DMS153 treated with DMSO at 0.1 percent for 48 hours (cell line): ENCODE measurements at regions not wholly inside any gene's neighbourhood (a gene's known extent, or its start where the extent isn't known, plus 50 kb on each side); places are given as distances from the start of the nearest gene placed in this dataset.
"Not testable (repeated sequence)": the region's sequence is repeated elsewhere in the genome, so short reads cannot be mapped to it uniquely, and the experiment has no call there.

Experiments
- DNase-seq: peaks from one replicate; lab custom pipeline; 2025; ENCODE audit not compliant: unreplicated experiment; lab: John Stamatoyannopoulos, UW

DNA sequence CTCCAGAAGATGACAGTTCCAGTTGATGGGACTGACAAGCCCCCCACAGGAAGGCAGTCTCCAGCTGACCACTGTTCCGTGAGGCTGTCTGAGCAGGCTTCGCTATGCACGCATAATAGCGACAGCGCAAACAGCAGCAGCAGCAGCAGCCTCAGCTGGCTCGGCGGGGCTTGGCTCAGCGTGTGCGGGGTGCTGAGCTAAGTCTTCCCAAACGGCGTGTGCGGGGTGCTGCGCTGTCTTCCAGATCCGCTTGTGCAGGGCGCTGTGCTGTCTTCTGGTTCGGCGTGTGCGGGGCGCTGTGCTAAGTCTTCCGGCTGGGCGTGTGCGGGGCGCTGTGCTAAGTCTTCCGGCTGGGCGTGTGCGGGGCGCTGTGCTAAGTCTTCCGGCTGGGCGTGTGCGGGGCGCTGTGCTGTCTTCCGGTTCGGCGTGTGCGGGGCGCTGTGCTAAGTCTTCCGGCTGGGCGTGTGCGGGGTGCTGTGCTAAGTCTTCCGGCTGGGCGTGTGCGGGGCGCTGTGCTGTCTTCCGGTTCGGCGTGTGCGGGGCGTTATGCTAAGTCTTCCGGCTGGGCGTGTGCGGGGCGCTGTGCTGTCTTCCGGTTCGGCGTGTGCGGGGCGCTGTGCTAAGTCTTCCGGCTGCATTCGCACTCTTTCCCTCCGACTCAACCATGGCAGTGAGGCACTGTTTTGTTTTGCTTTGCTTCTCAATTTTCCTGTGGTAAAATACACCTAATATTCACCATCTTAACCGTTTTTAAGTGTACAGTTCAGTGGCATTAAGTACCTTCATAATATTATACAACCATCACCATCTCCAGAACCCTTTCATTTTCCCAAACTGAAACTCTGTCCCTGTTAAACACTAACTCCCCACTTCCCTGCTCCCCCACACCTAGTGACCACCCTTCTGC lies 156.1 kb downstream of the BMP7 start:
- not testable (repeated sequence) for DNase-seq

DNA sequence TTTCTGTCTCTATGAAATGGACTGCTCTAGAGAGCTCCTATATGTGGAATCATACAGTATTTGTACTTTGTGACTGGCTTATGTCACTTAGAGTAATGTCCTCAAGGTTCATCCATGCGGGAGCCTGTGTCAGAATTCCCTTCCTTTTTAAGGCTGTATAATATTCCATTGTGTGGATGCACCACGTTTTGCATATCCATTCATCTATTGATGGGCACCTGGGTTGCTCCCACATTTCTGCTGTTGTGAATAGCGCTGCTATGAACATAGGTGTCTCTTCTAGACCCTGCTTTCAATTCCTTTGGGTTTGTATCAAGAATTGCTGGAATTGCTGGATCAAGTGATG lies 155.4 kb downstream of the BMP7 start:
- DNase-seq = no peak

DNA sequence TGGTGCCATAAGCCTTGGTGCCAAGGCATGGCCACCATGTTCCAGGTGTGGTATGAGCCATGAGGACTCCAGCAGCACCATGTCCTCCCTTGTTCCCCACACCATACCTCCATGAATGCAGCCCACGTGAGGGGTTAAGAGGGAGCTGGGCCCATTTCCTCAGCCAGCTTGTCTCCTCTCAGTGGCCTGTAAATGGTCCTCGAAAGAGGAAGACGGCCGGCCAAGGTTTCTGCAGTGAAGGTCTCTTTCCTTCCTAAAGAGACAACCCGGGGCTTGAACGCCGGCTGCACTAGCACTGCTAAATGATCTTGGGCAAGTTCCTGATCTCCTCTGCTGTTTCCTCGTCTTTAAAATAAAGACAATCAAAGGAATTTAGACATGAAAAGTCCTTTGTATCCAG lies 154.0 kb downstream of the BMP7 start:
- no peak for DNase-seq

DNA sequence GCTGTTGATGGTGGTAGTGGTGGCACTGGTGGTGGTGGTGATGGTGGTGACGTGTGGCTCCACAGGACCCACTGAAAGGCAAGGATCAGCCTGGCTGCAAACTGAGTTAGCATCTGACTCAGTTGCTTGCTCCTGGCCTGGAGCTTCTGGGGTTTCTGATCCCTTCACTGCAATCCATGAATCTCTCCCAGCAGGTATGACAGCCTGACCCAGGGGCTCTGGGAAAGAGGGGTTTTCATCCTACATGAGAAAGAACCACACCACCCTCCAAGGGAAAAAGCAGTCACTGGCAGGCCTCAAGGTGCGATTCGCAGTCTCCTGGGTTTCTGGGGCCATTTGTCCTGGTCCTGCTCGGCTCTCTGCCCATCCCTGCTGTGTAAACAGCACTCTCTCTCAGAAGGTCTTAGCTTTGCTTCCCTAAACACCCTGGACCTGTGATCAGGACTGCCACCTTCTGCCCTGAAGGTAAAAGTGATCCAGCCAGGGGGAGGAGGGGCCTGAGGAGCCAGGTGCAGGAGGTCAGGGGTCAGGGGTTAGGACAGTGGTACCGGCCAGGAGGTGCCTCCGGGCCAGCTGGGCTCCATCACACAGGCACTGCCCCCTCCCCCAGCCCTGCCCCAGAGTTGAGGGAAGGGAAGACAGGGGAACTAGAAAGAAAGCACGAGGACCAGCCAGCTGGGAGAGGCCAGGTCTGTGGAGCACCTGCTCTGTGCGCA lies 152.0 kb downstream of the BMP7 start:
- no peak for DNase-seq

DNA sequence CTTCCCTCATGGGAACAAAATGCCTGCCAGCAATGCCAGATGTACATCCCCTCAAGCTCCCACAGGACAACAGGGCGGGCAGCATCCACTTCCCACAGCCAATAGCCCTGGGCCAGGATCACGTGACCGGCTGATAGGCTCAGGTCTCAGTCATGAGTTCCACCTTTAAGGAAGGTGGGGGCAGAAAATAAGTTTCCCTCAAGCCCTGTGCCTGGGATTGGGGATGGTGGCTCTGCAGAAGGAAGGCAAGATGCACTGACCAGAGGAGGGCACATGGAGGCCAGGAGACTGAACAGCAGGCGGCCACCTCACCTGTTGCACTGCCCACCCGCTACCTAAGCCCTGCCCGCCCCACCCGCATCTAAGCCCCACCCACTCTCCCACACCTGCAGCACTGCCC lies 149.1 kb downstream of the BMP7 start:
- DNase-seq = no peak

DNA sequence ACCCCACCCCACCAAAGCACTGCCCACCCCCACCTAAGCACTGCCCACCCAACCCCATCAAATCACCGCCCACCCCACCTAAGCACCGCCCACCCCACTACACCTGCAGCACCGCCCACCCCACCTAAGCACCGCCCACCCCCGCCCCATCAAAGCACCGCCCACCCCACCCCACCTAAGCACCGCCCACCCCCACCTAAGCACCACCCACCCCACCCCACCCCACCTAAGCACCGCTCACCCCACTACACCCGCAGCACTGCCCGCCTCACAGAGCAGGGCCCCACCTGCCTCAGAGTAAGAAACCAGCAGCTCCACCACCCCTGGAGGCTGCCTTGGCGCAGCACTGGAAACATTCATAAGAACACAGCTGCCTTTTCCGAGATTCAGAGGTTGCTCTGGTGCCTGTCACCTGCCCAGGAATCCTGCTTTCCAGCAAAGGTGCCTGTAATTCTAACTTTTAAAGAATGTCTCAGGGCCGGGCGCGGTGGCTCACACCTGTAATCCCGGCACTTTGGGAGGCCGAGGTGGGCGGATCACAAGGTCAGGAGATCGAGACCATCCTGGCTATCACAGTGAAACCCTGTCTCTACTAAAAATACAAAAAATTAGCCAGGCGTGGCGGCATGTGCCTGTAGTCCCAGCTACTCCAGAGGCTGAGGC lies 148.2 kb downstream of the BMP7 start:
- DNase-seq = no peak
